ENCODE measurements at regions not wholly inside any gene's neighbourhood (a gene's known extent, or its start where the extent isn't known, plus 50 kb on each side); places are given as distances from the start of the nearest gene placed in this dataset.
"Not testable (repeated sequence)": the region's sequence is repeated elsewhere in the genome, so short reads cannot be mapped to it uniquely, and the experiment has no call there.

DNA sequence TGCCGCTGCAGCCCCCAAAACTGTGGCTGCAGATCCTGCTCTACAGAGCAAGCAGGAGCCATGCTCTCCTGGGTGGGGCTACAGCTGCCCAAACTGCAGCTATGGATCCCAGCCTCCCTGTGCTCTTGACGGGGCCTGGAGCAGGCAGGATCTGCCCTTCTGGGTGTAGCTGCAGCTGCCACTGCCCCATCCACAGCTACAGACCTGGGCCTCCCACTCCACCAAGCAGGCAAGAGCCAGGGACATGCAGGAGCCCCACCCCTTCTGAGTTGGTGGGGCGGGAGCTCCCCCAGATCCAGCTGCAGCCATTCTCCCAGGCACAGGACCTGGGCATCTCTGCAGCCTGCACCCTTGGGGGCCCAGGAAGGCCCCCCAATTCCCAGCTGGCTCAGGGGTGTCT, 551.2 kb upstream of the CA10 start:
- DNase-seq = peak in 1 of 5 donors; percentile 3

DNA sequence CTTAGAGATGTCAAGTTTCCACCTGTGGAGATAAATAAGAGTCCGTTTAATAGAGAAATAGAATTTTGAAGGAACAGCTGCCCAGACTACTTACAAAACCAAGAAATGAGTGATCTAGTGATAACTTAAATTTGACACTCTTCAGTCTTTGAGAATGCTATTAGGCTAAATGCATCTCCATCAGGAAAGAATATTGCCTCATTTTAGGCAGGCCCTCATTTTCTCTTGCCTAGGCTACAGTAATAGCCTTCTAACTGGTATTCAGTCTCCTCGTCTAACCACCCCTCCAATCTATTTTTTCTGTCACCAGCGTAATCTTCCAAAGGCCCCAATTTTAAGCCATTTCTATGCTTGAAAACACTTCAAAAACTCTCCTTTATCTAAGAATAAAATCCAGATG, 537.8 kb upstream of the CA10 start:
- DNase-seq = no peak

DNA sequence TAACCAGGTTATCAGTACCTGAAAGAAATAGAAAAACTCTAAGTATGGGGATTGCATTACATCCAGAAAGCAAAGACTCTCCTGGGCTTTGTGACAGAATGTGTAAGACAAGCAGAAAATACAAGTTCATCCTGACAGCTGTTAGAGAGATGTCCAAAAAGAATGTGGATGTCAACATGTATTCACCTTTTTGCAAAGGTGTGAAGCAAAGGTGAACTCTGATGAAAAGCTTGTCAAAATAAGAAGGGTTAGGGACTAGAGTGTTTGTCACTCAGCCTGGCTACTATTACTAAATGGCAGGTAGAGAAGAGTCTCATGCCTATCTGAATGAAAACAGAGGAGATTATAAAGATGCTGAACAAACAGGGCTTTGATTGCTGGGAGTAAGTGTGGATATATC, 527.6 kb upstream of the CA10 start:
- no peak for DNase-seq

DNA sequence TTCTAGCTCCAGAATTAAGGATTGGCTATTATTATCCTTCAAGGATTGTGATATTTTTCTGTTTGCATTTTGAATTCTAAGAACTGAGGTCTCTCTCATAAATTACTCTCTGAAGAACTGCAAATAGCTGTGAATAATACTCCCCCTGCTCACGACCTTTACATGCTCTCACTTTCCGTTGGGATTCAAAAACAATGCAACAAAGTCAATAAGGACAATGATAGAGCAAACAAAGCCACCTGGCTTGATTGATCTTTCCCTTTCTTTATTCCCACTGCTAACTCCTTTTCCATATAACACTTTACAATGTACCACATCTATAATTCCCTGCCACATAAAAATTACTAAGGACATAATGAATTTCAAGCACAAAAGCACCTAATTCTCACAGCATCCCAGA, 523.0 kb upstream of the CA10 start:
- DNase-seq = no peak

DNA sequence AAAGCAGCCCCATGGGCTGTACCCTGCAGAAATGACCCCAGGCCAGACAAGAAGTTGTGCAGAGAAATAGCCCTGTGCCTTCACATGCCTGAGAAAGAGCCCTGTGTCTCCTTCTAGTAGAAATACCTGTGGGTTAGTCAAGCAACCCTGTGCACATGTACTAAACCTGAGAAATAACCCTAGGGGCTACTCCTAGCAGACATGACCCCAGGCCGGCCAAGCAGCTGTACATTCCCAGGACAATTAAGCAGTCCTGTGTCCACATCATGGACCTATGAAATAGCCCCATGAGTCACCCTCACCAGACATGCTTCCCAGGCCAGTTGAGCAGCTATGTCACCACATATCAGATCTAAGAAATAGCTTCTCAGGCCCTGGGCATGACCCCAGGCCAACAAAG, 519.7 kb upstream of the CA10 start:
- no peak for DNase-seq

DNA sequence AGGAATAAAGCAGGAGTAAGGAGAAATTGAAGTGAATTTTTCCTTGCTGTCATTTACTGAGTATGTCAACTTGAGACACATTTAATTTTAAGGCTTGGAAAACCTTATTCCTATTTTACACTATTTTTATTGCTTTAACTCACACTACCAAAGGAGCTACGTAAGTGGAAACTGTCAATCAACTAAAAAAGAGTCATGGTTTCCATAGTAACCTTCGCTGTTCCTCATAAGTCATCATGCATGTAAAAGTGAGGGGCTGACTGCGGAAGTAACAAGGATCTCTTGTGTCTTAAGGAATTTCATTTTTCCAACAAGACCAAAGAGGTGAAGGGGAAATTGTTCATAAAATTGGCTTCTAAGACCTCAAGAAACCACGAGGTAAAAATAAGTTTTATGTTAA, 516.2 kb upstream of the CA10 start:
- no peak for DNase-seq

DNA sequence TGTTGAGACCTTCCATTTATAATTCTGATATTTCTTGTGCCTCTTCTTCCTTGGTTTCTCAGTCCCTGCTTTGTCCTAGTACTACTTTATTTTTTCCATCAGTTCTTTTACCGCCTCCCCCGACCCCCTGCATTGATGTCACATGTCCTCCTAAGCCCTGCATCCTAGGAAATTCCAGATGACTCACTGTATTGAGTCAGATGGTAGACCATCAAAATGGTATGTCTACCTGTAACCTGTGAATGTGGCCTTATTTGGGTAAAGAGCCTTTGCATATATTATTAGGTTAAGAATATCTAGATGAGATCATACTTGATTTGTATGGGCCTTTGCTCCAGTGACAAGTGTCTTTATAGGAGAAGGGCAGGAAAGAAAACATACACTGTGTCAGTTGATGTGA, 515.3 kb upstream of the CA10 start:
- DNase-seq = no peak

DNA sequence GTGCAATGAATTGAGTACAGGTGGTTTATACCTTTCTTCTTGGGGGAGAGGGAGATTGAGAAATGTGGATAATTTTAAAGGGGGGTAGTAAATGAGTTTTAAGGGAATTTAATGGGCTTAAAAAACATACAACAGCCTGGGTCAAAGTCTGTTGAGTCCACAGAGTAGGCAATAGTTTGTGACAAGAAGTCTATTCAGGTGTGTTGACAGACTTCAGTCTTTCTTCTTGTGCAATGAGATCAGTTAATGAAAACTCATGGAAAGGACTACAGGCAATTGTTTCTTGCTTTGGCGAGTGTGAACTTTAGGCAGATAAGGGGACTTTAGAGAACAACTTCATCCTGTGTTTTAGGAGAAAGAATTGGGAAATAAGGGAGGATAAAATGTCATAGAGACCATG, 507.8 kb upstream of the CA10 start:
- DNase-seq = no peak

DNA sequence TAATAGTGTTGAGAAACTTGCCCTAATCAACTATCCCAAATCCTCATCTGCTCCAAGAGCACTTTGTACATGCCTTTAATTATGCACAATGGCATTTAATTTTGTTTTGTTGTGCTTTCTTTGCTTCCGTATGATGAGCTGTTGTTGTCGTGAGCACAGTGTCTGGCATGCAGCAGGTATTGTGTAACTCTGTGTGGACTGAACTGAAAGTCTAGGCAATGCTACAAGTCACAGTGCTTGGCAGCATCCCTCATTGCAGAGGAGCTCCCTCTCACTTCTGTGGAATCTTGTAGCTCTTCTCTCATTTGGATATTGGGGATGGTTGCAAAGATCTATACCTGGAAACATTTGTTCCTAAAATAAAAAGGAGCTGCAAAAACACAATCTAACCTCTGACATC, 502.2 kb upstream of the CA10 start:
- no peak for DNase-seq

DNA sequence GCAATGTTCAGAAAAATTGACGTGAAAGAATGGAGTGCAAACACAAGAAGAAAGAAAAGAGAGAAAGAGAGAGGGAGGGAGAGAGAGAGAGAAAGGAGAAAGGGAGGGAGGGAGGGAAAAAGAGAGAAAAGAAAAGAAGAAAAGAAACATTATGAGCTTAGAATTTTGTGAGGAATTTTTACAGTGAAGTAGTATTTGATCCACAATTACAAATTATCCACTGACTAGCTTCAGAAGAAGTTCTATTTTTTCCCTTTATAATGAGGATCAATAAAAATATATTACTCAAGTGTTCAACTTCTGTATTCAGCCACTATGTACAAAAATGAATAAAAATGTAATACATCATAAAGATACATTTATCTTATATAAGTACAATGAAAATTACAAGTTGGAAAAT, 494.5 kb upstream of the CA10 start:
- no peak for DNase-seq

DNA sequence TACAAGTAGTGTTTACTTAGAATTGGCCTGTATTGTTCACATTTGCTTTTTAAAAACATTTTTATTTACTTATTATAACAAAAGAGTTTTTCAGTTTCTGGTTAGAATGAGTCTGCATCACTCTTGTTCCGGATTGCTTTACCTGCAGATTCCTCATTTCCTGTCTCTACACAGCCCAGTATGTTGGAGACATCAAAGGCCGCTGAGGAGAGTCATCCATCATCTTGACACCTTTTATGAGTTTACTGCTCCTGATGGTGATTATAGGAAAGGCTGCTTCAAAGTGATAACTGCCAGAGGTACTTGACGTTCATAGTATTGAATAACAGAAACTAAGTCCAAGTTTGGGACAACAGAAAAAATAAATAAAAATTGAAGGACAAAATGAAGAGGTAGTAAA, 490.5 kb upstream of the CA10 start:
- no peak for DNase-seq

DNA sequence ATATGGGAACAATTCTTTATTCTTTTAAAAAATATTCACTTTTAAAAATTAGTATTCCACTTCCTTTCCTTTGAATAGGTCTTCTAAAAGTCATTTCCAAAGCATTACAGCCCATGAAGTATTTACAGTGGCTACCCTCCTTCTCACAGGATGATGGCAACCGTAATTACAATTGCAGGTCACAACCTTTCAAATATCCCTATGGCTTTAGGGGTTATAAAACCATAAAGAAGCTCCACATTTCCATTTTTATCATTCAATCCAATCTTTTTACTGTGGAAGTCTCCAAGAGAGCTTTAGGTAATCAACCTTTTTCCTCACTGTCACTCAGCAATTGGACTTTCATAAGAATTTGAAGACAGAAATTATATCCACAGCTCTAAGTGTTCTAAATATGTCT, 488.9 kb upstream of the CA10 start:
- DNase-seq = no peak

DNA sequence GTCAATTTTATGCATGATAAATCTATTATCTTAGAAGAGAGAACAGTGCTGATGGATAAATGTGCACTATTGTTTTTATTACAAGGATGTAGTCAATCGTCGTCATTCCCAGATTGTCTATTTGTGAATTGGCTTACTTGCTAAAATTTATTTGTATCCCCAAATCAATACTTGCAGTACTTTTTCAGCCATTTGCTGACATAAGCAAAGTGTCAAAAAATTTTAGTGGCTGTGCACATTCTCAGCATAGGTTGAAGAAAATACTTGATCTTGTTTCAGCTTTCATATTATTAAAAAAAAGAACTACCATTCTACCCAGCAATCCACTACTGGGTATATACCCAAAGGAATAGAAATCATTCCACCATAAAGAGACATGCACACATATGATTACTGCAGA, 477.9 kb upstream of the CA10 start:
- no peak for DNase-seq

DNA sequence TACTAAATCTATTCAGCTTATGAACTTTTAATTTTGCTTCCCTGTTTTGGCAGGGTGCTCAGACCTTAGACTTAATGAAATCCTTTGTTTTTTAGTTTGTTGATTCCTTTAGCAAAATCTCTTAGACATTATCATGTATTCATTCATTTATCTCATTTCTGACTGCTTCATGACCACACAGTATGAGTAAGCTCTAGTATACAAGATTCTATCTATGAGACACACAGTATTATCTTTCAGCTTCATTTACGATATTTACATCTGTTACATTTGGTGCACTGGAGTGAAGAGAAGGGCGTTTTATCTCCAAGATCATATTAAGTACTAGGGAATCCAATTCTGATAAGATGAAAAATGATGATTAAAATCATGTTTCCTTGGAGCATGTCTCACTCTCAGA, 448.1 kb upstream of the CA10 start:
- DNase-seq = no peak

DNA sequence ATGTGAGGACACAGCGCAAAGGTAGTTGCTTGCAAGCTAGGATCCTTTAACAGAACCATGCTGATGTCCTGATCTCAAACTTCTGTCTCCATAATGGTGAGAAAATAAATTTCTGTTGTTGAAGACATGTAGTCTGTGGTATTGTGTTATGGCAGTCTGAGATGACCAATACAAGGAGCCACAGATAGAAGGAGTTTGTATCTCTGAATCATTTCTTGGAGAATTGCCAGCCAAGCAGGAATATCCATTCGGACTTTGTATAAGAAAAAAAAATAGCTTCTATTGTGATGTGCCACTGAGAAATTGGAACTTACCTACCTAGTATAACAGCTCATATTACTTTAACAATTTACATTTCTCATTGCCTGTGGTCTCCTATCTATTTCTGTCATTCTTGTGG, 447.6 kb upstream of the CA10 start:
- DNase-seq = no peak

DNA sequence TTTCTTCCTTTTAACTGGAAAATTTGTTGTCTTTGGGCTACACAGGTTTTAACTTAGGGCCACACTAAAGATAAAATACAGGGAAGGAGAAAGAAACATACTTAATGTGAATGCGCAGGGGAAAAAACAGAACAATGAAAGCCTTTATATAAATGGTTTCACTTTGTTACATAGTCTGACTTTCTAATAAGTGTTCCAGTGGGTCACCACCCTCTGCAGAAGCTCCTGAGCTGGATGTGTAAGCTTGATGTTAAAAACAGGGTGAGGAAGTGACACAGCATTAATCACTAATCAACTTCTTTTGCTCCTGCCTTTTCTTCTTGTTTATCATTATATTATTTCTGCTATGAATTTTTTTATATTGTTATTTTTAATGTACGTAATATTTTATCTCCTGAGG, 445.6 kb upstream of the CA10 start:
- no peak for DNase-seq

DNA sequence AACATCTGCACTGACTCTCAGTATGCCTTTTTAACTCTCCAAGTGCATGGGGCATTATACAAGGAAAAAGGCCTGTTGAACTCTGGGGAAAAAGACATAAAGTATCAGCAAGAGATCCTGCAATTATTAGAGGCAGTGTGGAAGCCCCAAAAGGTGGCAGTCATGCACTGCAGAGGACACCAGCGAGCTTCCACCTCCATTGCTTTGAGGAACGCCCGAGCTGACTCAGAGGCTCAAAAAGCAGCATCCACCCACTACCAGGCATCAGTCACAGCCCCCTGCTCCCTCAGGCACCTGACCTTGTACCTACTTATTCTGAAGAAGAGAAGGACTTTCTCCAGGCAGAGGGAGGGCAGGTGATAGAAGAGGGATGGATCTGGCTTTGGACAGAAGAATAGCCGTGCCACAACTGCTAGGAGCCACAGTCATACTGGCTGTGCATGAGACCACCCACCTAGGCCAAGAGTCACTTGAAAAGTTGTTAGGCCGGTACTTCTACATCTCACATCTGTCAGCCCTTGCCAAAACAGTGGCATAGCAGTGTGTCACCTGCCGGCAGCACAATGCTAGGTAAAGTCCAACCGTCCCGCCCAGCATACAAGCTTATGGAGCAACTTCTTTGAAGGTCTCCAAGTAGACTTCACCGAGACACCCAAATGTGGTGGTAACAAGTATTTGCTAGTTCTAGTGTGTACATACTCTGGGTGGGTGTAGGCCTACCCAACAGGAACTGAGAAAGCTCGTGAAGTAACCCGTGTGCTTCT, 439.1 kb upstream of the CA10 start:
- DNase-seq = not testable (repeated sequence)

DNA sequence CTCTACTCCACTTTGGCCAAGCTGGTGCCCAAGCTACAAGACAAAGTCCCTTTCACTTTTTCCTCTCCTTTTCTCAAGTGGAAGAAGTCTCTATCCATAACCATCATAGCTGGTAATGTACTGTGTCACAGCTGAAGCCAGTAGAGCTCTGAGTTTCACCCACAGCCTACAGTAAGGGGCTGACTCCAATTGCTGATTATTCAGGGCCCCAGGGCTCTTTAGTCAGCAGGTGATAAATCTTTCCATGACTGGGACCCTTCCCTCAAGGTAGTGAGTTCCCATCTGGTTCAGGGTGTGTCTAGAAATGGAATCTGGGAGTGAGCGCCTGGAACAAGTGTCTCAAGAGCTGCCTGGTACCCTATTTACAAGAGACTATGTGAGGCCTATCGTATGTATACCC, 436.0 kb upstream of the CA10 start:
- no peak for DNase-seq

DNA sequence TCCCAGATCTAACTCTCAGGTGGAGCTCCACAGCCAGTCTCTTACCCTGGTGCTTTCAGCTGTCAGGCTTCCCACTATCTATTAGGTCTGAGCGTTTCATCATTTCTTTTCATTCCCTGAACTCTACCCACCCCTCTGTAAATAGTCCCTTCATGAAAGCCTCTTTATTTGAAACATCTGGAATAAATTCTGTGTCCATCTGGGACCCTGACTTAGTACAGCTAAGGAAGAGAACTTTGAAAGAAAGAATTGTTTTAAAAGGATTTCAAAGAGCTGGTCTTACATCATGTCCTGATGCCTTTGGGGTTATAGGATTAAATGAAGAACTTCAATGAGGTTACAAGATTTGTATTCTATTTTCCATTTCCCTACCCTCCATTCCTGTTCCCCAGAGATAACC, 388.5 kb upstream of the CA10 start:
- no peak for DNase-seq

DNA sequence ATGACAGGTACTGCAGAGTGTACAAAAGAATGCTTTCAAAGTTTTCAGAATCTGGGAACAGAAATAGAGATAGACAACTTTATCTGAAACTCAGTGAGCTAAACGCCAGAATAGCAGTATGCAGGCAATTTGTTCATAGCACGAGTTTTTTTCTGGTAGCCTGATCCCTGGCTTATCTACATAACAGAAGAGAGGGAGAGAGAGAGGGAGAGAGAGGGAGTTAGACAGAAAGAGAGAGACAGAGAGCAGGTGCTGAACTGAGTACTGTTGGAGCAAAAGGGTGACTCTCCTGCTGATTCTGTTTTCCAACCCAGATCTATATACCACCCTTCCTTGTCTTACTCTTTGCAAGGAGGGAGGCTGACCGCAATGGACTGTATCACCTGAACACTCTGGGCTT, 388.0 kb upstream of the CA10 start:
- no peak for DNase-seq

DNA sequence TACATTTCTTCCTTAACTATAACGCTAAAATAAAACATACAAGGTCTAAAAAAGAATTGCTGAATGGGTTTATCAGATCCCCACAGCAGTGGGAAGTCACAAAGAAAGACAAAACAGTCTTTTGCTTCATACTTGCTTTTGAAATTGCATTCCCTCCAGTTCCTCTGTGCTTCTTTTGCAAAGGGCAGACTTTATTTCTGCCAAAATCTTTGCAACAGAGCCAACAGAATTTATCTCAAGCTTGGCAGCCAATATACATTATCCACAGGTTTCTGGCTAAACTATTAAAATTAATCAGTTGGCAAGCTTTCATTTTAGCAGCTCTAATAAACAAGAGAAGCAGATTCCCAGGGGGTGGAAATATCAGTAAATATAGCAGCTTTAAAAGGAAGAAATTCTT, 378.9 kb upstream of the CA10 start:
- DNase-seq = no peak

DNA sequence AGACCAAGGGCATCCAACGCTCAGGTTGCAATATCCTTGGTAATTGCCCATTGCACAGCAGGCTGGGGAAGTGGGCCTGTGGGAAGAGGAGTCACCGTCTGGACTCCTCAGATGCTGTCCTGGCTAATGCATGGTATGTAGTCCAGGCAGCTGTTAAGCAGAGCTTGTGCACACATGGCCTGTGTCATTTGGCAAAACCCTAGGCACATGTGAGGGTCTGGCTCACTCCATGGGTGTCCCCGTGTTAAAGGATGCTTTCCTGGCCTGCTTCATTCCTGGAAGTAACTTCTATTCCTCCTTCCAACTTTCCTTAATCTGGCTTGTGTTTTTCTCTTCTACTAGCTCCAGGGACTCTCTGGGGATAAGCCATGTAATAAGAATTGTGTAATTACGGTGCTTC, 378.0 kb upstream of the CA10 start:
- DNase-seq = no peak

DNA sequence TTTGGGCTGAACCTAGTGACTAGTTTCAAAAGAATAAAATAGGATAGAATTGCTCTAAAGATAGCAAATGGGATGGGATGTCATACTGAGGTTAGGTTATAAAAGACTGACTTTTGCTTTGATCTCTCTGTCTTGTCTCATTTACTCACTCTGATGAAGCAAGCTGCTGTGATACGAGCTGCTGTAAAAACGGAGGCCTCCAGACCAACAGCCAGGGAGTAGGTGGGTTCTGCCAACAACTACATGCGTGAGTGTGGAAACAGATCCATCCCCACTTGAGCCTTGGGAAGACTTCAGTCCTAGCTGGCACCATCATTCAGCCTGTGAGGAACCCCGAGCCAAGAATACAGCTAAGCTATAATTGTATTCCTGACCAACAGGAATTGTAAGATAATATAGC, 373.9 kb upstream of the CA10 start:
- DNase-seq = no peak

DNA sequence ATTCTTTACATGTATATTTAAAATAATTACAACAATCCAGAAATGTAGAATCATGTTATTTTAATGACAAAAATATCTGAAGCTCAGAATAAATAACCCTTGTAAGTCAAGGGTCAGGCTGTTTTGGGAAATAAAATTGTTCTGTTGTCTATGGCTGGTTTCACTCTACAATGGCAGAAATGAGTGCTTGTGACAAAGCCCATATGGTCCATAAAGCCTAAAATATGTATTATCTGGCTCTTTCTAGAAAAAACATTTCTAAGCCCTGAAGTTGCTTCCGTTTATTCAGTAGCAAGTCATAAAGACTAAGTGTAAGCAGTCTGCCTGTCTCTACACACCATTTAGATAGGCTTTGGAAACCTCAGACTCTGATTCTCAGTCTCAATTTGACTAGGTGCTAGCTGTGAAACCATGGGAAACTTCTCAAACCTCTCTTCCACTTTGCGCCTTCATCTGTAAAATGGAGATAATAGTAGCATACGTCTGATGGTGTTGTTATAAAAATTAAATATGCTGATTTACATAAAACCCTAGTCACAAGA, 365.7 kb upstream of the CA10 start:
- DNase-seq = peak in 1 of 5 donors; percentile 2

DNA sequence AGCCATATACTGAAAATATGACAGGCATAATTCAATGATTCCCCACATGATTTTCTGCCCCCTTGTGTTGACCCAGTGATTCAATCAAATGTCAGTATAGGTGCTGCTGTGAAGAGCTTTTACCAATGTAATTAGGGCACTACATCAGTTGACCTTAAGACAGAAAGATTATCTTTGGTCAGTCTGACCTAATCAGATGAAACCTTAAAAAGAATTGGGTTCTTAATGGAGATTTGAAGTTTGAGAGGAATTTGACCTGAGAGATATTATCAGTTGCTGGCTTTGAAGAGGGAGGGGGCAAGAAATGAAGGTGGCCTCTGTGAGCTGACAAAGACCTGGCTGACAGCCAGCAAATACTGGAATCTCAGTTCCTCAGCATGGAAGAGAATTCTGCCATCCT, 358.7 kb upstream of the CA10 start:
- DNase-seq = no peak

Data from T-helper 1 cell (primary cell).